Suprapubic skin (tissue), 4 donors: ENCODE measurements at regions not wholly inside any gene's neighbourhood (a gene's known extent, or its start where the extent isn't known, plus 50 kb on each side); places are given as distances from the start of the nearest gene placed in this dataset.

Experiments
- CTCF ChIP-seq, 2 donors: fragments of 200-600 bp in 1 of 2; fragments of 450-650 bp in 1 of 2; sonication (generic) in 1 of 2; IDR thresholded peaks; one replicate each; pipeline ENCODE4 v1.5.1; 2016 to 2019; ENCODE audit warnings: antibody characterized with exemption in 2 of 2, mild to moderate bottlenecking in 1 of 2, moderate library complexity in 1 of 2
- EP300 ChIP-seq: sonication (generic); formaldehyde crosslinking; IDR thresholded peaks from one replicate; pipeline ENCODE4 v1.6.1; 2017; ENCODE audit warnings: antibody characterized with exemption
- POLR2A ChIP-seq, 2 donors: fragments of 450-650 bp; IDR thresholded peaks; one replicate each; pipeline ENCODE4 v1.6.1; 2017; ENCODE audit warnings: antibody characterized with exemption in 2 of 2, mild to moderate bottlenecking in 2 of 2, moderate library complexity in 2 of 2
- POLR2AphosphoS5 ChIP-seq, 3 donors: sonication (generic); formaldehyde crosslinking; IDR thresholded peaks; one replicate each; pipeline ENCODE4 v1.6.1; 2017; ENCODE audit warnings: antibody characterized with exemption in 3 of 3

DNA sequence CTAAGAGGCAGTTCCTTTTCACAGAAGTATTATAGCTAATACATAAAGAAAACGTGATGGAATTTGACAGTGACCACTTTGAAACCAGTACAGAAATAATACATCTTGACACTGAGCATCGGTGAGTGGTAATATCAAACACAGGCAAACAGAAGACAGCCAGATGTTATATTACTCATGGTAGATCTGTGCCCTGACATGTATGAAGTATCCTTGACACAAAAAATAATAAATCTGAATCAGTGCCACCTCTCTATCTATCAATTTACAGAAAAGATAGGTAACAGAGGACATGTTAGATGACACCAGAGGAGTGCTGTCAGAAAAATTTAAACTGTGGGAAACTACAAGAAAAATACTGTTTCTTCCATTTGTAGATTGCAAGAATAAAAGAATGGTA, 217.4 kb upstream of the POT1 start:
- TF ChIP-seq CTCF (IDR thresholded peaks at IDR 0.05) (no peak), EP300 (no peak), POLR2AphosphoS5 (IDR thresholded peaks at IDR 0.05) (no peak), POLR2A (IDR thresholded peaks at IDR 0.05) (no peak)
